Hepatocyte (in vitro differentiated cells): ENCODE measurements at regions not wholly inside any gene's neighbourhood (a gene's known extent, or its start where the extent isn't known, plus 50 kb on each side); places are given as distances from the start of the nearest gene placed in this dataset.

Source experiments
- DNase-seq: peaks from one replicate; pipeline ENCODE4 v3.0.0-alpha.2; 2016; ENCODE audit warnings: low spot score
- H2AFZ ChIP-seq: fragments of 200-600 bp; sonication (generic); 2 replicates; pipeline ENCODE4 v1.6.0; 2016; ENCODE audit warnings: antibody characterized with exemption, mild to moderate bottlenecking
- H3K27ac ChIP-seq: fragments of 200-600 bp; sonication (generic); 2 replicates; pipeline ENCODE4 v1.5.1; 2016; ENCODE audit warnings: mild to moderate bottlenecking
- H3K27me3 ChIP-seq: fragments of 200-600 bp; sonication (generic); 2 replicates; pipeline ENCODE4 v1.6.1; 2016
- H3K36me3 ChIP-seq: fragments of 200-600 bp; sonication (generic); replicated peaks from 2 replicates; pipeline ENCODE4 v1.5.1; 2016; ENCODE audit warnings: low read depth; ENCODE audit not compliant: insufficient read depth
- H3K4me1 ChIP-seq: fragments of 200-600 bp; sonication (generic); 2 replicates; pipeline ENCODE4 v1.5.1; 2016; ENCODE audit warnings: mild to moderate bottlenecking, moderate library complexity; ENCODE audit not compliant: insufficient read depth
- H3K4me2 ChIP-seq: fragments of 200-600 bp; sonication (generic); 2 replicates; pipeline ENCODE4 v1.6.0; 2016
- H3K4me3 ChIP-seq: fragments of 200-600 bp; sonication (generic); 2 replicates; pipeline ENCODE4 v1.5.1; 2016; ENCODE audit warnings: mild to moderate bottlenecking
- H3K79me2 ChIP-seq: fragments of 200-600 bp; sonication (generic); 2 replicates; pipeline ENCODE4 v1.6.0; 2017; ENCODE audit warnings: mild to moderate bottlenecking
- H3K9me2 ChIP-seq: fragments of 200-600 bp; sonication (generic); replicated peaks from 2 replicates; pipeline ENCODE4 v1.6.0; 2017; ENCODE audit warnings: mild to moderate bottlenecking; ENCODE audit not compliant: insufficient read depth
- H3K9me3 ChIP-seq: fragments of 200-600 bp; sonication (generic); 2 replicates; pipeline ENCODE4 v1.5.1; 2016; ENCODE audit warnings: low read depth, mild to moderate bottlenecking
- H4K20me1 ChIP-seq: fragments of 200-600 bp; sonication (generic); 2 replicates; pipeline ENCODE4 v1.6.0; 2016; ENCODE audit warnings: mild to moderate bottlenecking; ENCODE audit not compliant: insufficient read depth, poor library complexity, severe bottlenecking
- EZH2 ChIP-seq: fragments of 200-600 bp; sonication (generic); IDR thresholded peaks from 2 replicates; pipeline ENCODE4 v1.6.1; 2016; ENCODE audit warnings: antibody characterized with exemption, mild to moderate bottlenecking, borderline replicate concordance
- EZH2phosphoT487 ChIP-seq: fragments of 200-600 bp; sonication (generic); IDR thresholded peaks from one replicate; pipeline ENCODE4 v1.6.1; 2018; ENCODE audit warnings: antibody characterized with exemption, mild to moderate bottlenecking, low read depth, moderate library complexity; ENCODE audit not compliant: unreplicated experiment, severe bottlenecking
- WGBS: methylation state at CpG from one replicate; pipeline ENCODE4 v1.1.6; 2016; ENCODE audit warnings: low lambda C conversion rate; ENCODE audit errors: missing lambda C conversion rate; 5-methylcytosine and 5-hydroxymethylcytosine counted together
- TF ChIP-seq, protein P1 (sequence below): fragments of 200-600 bp; sonication (generic); IDR thresholded peaks from 2 replicates; pipeline ENCODE4 v1.5.1; 2016; ENCODE audit warnings: antibody characterized with exemption, mild to moderate bottlenecking; ENCODE audit not compliant: poor library complexity

DNA sequence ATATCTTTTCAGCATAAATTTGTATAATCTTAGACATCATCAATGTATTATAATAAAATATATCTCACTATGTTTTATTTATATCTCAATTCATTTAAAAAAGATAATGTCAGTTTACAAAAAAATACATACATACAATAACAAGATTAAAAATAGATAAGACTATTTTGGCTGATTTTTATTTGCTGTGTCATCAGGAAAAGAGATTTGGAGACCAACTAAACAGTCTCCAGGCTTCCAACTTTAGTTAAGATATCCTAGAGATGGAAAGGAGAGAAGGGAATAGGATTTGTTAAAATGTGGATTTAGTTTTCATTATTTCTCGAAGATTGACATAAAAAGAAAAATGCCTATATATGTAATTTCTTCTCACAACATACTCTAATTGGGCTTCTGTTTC, 433.8 kb upstream of the TOM1L1 start:
- no peaks in the 10 kb centered on the region for H3K27me3 ChIP-seq
- no peaks in the 10 kb centered on the region for H3K9me3 ChIP-seq
- H2AFZ ChIP-seq: no peak overlapping the region
- no peaks in the 10 kb centered on the region for H3K4me1 ChIP-seq
- H3K9me2 ChIP-seq: no peaks in the 10 kb centered on the region
- no peak overlapping the region for H3K27ac ChIP-seq
- TF ChIP-seq, protein P1, sequence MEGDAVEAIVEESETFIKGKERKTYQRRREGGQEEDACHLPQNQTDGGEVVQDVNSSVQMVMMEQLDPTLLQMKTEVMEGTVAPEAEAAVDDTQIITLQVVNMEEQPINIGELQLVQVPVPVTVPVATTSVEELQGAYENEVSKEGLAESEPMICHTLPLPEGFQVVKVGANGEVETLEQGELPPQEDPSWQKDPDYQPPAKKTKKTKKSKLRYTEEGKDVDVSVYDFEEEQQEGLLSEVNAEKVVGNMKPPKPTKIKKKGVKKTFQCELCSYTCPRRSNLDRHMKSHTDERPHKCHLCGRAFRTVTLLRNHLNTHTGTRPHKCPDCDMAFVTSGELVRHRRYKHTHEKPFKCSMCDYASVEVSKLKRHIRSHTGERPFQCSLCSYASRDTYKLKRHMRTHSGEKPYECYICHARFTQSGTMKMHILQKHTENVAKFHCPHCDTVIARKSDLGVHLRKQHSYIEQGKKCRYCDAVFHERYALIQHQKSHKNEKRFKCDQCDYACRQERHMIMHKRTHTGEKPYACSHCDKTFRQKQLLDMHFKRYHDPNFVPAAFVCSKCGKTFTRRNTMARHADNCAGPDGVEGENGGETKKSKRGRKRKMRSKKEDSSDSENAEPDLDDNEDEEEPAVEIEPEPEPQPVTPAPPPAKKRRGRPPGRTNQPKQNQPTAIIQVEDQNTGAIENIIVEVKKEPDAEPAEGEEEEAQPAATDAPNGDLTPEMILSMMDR: no peak
- TF ChIP-seq EZH2: no peak
- no peak for TF ChIP-seq EZH2phosphoT487
- H3K79me2 ChIP-seq: no peaks in the 10 kb centered on the region
- DNase-seq: no peak
- H3K4me2 ChIP-seq: no peak overlapping the region
- H3K4me3 ChIP-seq: no peak overlapping the region
- H4K20me1 ChIP-seq: no peaks in the 10 kb centered on the region
- WGBS: 66% methylated on average over 1 of the region's 1 CpG
- H3K36me3 ChIP-seq: no peaks in the 10 kb centered on the region

DNA sequence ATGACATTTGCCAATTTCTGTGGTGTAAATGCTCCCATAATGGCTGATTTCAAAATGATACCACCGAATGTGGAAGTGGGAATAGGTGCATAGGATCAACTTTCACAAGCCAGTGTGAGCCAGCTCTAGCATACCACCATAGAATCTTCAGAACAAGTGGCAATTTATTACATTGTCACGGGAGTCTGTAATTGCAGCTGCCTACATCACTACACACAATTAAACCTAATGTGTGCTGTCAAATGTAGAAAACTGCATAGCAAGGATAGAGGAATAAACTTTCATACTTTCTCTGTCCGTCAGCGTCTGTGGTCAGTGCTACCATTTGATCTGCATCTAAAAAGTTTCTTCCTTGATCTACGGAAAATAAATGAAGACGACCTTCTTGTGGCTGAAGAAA, 417.8 kb upstream of the TOM1L1 start:
- no peaks in the 10 kb centered on the region for H4K20me1 ChIP-seq
- DNase-seq: no peak
- 86% methylated on average over 6 of the region's 6 CpGs for WGBS
- H3K27ac ChIP-seq: no peak overlapping the region
- H3K4me3 ChIP-seq: no peak overlapping the region
- no peaks in the 10 kb centered on the region for H3K9me3 ChIP-seq
- no peaks in the 10 kb centered on the region for H3K36me3 ChIP-seq
- H3K4me1 ChIP-seq: no peaks in the 10 kb centered on the region
- TF ChIP-seq EZH2phosphoT487: no peak
- no peak for TF ChIP-seq EZH2
- TF ChIP-seq, protein P1: no peak
- no peak overlapping the region for H2AFZ ChIP-seq
- no peaks in the 10 kb centered on the region for H3K27me3 ChIP-seq
- H3K4me2 ChIP-seq: no peak overlapping the region
- no peaks in the 10 kb centered on the region for H3K79me2 ChIP-seq
- no peaks in the 10 kb centered on the region for H3K9me2 ChIP-seq

DNA sequence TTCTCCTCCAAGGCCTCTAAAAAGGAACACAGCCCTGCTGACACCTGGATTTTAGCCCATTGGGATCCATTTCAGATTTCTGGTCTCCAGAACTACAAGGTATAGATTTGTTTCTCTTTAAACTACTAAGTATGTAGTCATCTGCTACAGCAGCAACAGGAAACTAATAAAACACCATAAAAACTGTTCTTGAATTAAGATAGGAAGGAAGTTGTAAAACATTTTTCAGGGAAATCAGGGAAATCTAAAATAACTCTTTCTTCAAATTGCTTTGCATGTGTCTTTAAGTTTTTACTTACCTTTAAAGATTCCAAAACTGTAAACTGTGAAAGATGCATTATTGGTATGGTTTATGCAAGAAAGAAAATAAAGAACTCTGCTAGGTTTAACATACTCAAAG, 407.0 kb upstream of the TOM1L1 start:
- TF ChIP-seq, protein P1: no peak
- no peak for TF ChIP-seq EZH2
- TF ChIP-seq EZH2phosphoT487: no peak
- H3K4me3 ChIP-seq: no peak overlapping the region
- H4K20me1 ChIP-seq: no peaks in the 10 kb centered on the region
- H3K27ac ChIP-seq: no peak overlapping the region
- no peak for DNase-seq
- H3K9me2 ChIP-seq: no peaks in the 10 kb centered on the region
- H3K4me1 ChIP-seq: no peaks in the 10 kb centered on the region
- H3K27me3 ChIP-seq: no peaks in the 10 kb centered on the region
- no peaks in the 10 kb centered on the region for H3K9me3 ChIP-seq
- no peak overlapping the region for H3K4me2 ChIP-seq
- H3K36me3 ChIP-seq: no peaks in the 10 kb centered on the region
- H3K79me2 ChIP-seq: no peaks in the 10 kb centered on the region
- no peak overlapping the region for H2AFZ ChIP-seq
